Kidney (tissue), 13 donors: ENCODE measurements at regions not wholly inside any gene's neighbourhood (a gene's known extent, or its start where the extent isn't known, plus 50 kb on each side); places are given as distances from the start of the nearest gene placed in this dataset.

Experiments
- DNase-seq, 5 donors: peaks; one replicate each; pipeline ENCODE4 v3.0.0-alpha.2; 2013 to 2020
- FAIRE-seq: peaks from 2 replicates; lab custom pipeline; 2012; peaks lifted over from hg19 to GRCh38; lab: Jason Lieb, UNC
- H3K27ac ChIP-seq, 2 donors: one replicate each; pipeline ENCODE4 v1.7.0; 2013; ENCODE audit warnings: low read depth in 2 of 2, low read length in 2 of 2, inconsistent platforms in 1 of 2
- H3K27me3 ChIP-seq: one replicate; pipeline ENCODE4 v1.7.1; 2013; ENCODE audit warnings: low read length, inconsistent platforms; ENCODE audit not compliant: control insufficient read depth, insufficient read depth
- H3K36me3 ChIP-seq, 3 donors: one replicate each; pipeline versions ENCODE4 v1.7.0 to v1.7.1; 2013; ENCODE audit warnings: low read length in 3 of 3, control low read depth in 1 of 3, inconsistent platforms in 1 of 3; ENCODE audit not compliant: insufficient read depth in 3 of 3, control insufficient read depth in 2 of 3
- H3K4me1 ChIP-seq, 3 donors: one replicate each; pipeline versions ENCODE4 v1.7.0 to v1.7.1; 2013; ENCODE audit warnings: low read length in 3 of 3, inconsistent platforms in 1 of 3, low read depth in 1 of 3; ENCODE audit not compliant: control insufficient read depth in 2 of 3, insufficient read depth in 2 of 3
- H3K4me3 ChIP-seq, 3 donors: one replicate each; pipeline versions ENCODE4 v1.7.0 to v1.8.1; 2013; ENCODE audit warnings: low read length in 3 of 3, control low read depth in 1 of 3, inconsistent platforms in 1 of 3
- H3K9ac ChIP-seq, 3 donors: one replicate each; pipeline versions ENCODE4 v1.7.0 to v1.7.1; 2013; ENCODE audit warnings: low read length in 3 of 3, control low read depth in 1 of 3, inconsistent platforms in 1 of 3
- H3K9me3 ChIP-seq, 3 donors: one replicate each; pipeline versions ENCODE4 v1.7.0 to v1.7.1; 2013; ENCODE audit warnings: low read length in 3 of 3, control low read depth in 1 of 3, inconsistent platforms in 1 of 3; ENCODE audit not compliant: control insufficient read depth in 2 of 3, insufficient read depth in 1 of 3
- CTCF ChIP-seq: IDR thresholded peaks from 3 replicates; pipeline ENCODE4 v1.5.1; 2012; ENCODE audit warnings: mild to moderate bottlenecking, moderate library complexity, borderline replicate concordance; ENCODE audit not compliant: insufficient read depth; ENCODE audit errors: extremely low read depth
- intact Hi-C: fragments of 100-400 bp; cut with DNase I; formaldehyde crosslinking; loops from one replicate; pipeline ENCODE4 v1.11.1; 2022
- donor health status: control.
- donor health status: control.
- donor health status: control.
- donor health status: control.
- donor health status: control.
- donor health status: DM: yes; HTN: yes; CAD: no.
- donor health status: Normal renal cell carcinoma (clear cell type).

DNA sequence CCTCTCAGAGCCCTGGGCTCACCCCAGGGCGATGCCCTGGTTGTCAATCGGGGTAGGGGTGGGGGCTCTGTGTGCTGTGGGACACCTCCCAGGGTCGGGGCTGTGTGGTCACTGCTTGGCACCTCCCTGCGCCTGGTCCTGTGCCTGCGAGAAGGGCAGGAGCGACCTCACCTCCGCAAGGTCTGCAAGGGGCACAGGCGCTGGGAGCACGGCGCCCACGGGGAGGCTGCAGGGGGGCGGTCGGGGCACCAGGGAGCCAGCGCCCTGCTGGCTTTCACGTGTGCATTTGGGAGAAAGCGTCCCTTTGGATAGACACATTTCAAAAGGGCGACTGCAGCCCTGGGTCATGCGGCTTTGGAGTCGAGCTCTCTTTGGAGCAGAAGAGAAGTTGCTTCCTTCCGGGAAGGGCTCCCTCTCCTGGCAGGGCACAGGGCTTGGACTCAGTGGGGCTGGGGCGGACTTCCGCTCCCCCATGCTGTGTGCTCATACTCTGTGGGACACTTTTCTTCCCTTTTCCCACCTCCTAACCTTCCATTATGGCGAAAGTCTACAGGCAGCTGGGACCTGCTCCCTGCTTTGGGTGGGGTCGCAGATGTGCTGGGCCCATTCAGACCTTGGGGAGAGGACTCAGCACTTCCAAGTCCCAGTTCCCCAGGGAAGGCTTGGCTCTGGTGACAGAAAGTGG, 52.9 kb upstream of the SLC28A3 start:
- DNase-seq (no peak), FAIRE-seq (no peak)
- no peaks in the 10 kb centered on the region for H3K36me3 ChIP-seq
- H3K9me3 ChIP-seq = no peaks in the 10 kb centered on the region
- H3K9ac ChIP-seq = no peak overlapping the region
- H3K4me1 ChIP-seq = no peaks in the 10 kb centered on the region
- H3K27ac ChIP-seq = no peak overlapping the region
- no peak overlapping the region for H3K4me3 ChIP-seq
- TF ChIP-seq CTCF = no peak
- intact Hi-C loops = loop anchor here (10.0 kb wide), 1 partner anchor 1211 kb away; no protein-coding TSS in a partner anchor
- H3K27me3 ChIP-seq = no peaks in the 10 kb centered on the region

- H3K4me1 ChIP-seq = no peaks in the 10 kb centered on the region
- no peaks in the 10 kb centered on the region for H3K27me3 ChIP-seq
- no peak overlapping the region for H3K4me3 ChIP-seq
- no peaks in the 10 kb centered on the region for H3K36me3 ChIP-seq
- TF ChIP-seq CTCF = no peak
- no peak overlapping the region for H3K27ac ChIP-seq
- H3K9me3 ChIP-seq = no peaks in the 10 kb centered on the region
- no peak for DNase-seq
- H3K9ac ChIP-seq = no peak overlapping the region
- no peak for FAIRE-seq
- intact Hi-C loops = loop anchor here (10.0 kb wide), 1 partner anchor 1211 kb away; no protein-coding TSS in a partner anchor
These were observed 53.5 kb upstream of the SLC28A3 start for GRCh38 chr9:84394036-84394435.

GRCh38 chr9:84397151-84397728, 56.7 kb upstream of the SLC28A3 start:
- Histone ChIP-seq H3K9me3 (no peaks in the 10 kb centered on the region), H3K9ac (no peak overlapping the region), H3K27me3 (no peaks in the 10 kb centered on the region), H3K36me3 (no peaks in the 10 kb centered on the region), H3K27ac (no peak overlapping the region), H3K4me3 (no peak overlapping the region), H3K4me1 (no peaks in the 10 kb centered on the region)
- peak; percentile 87 for TF ChIP-seq CTCF
- DNase-seq (peak; percentile 75 to 93 (median 89)), FAIRE-seq (peak; percentile 32)
- intact Hi-C loops = loop anchor here (10.0 kb wide), 1 partner anchor 1208 kb away; no protein-coding TSS in a partner anchor
